HFF-Myc (cell line): ENCODE measurements at regions not wholly inside any gene's neighbourhood (a gene's known extent, or its start where the extent isn't known, plus 50 kb on each side); places are given as distances from the start of the nearest gene placed in this dataset.

Experiments used
- DNase-seq: peaks from one replicate; pipeline ENCODE4 v3.0.0-alpha.2; 2011; ENCODE audit warnings: low read depth; ENCODE audit errors: extremely low read depth
- H3K4me3 ChIP-seq: replicated peaks from 2 replicates; pipeline ENCODE4 v1.5.1; 2011; ENCODE audit warnings: low read depth, mild to moderate bottlenecking, control low read depth, low read length
- TF ChIP-seq, protein P1 (sequence below): IDR thresholded peaks from 2 replicates; pipeline ENCODE4 v1.5.1; 2012; ENCODE audit warnings: mild to moderate bottlenecking, low read depth, low read length, control low read depth; ENCODE audit errors: missing control alignments

DNA sequence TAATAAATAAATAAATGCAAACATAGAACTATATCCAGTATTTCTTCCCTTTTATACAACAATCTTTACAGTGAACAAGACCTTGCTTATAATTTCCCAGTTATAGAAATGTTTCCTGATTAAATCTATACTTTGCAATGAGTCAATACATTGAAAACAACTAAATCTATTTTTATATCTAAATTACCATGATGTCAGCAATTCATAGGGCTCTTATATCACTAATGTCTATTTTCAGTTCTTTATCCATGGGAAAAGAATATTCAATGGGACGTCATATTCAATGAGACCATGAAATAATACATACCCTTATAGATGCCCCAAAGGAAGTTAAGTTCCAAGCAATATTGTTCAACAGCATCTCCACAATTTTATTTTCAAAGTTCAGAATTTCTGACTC, 359.9 kb downstream of the CASP12 start:
- DNase-seq = no peak
- TF ChIP-seq, protein P1, sequence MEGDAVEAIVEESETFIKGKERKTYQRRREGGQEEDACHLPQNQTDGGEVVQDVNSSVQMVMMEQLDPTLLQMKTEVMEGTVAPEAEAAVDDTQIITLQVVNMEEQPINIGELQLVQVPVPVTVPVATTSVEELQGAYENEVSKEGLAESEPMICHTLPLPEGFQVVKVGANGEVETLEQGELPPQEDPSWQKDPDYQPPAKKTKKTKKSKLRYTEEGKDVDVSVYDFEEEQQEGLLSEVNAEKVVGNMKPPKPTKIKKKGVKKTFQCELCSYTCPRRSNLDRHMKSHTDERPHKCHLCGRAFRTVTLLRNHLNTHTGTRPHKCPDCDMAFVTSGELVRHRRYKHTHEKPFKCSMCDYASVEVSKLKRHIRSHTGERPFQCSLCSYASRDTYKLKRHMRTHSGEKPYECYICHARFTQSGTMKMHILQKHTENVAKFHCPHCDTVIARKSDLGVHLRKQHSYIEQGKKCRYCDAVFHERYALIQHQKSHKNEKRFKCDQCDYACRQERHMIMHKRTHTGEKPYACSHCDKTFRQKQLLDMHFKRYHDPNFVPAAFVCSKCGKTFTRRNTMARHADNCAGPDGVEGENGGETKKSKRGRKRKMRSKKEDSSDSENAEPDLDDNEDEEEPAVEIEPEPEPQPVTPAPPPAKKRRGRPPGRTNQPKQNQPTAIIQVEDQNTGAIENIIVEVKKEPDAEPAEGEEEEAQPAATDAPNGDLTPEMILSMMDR = no peak

DNA sequence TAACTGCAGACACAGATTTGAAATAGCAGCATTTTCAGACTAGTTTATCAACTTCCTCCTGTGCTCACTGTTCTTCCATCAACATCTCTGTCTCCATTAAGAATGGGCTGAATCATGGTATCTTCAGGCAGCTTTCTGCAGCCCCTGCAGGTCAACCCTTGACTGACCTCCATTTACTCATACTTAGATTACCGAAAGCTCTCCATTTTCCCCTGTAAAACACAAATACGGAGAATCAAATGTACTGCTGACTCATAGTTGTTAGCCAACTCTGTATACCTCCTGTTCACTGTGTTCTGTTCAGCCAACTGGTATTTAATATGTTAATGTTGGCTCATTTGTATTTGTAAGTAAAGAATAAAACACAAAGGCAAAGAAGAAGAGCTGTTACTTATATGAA, 364.0 kb downstream of the CASP12 start:
- TF ChIP-seq, protein P1 = no peak
- H3K4me3 ChIP-seq = no peak overlapping the region
- peak; percentile 19 for DNase-seq

More for the DNA sequence above, 359.9 kb downstream of the CASP12 start:
- no peak overlapping the region for H3K4me3 ChIP-seq

DNA sequence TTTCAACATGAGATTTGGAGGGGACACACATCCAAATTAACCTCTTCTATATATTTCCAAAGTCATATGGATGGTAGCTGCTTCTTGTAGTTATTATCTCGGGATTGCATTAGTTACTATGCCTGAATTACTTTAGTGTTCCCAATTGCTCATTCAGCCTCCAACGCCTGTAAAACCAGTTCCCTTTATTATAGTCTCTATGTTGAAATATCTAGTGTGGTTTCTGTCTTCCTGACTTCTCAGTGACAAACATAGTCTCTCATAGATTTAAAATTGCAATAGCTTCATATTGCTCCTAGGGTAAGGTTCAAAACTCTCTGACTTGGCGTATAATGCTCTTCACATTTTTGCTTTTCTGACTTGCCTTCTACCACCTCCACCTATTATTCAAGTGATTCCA, 366.4 kb downstream of the CASP12 start:
- no peak for DNase-seq
- H3K4me3 ChIP-seq = no peak overlapping the region
- TF ChIP-seq, protein P1 = no peak

DNA sequence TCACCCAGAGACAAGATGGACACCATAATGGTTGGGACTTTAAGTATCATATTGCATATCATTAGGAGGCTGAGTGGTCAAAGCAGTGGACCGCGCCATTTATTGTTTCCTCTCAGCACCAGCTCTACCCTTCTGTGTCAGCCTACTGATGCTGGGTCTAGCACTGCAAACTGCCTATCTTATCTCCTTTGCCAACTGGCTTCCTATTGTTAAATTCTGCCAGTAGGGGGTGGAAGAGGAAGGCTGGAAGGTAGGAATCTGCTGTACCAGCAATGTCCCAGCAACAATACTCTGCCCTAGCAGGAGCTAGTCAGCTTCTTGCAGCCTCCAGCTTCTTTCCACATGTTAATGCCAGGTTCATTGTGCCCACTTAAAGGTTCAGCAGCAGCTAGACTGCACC, 367.1 kb upstream of the PDGFD start:
- H3K4me3 ChIP-seq = no peak overlapping the region
- TF ChIP-seq, protein P1 = peak; percentile 14
- no peak for DNase-seq

DNA sequence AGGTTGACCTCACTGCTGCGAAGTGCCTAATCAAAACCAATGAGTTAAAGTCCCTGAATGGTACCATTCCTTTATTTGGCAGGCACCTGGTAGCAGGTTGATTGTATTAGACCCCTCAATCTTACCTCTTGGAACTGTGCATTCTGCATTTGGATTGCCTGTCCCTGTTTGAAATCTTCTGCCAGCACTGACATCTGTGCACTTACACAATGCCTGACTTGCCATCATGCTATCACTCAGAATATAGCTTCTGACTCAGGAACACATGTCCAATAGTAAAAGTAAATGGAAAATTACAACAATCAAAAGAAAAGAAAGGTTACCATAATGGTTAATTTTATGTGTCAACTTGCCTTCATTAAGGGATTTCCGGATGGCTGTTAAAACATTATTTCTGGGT, 366.0 kb upstream of the PDGFD start:
- DNase-seq = no peak
- TF ChIP-seq, protein P1 = no peak
- no peak overlapping the region for H3K4me3 ChIP-seq

DNA sequence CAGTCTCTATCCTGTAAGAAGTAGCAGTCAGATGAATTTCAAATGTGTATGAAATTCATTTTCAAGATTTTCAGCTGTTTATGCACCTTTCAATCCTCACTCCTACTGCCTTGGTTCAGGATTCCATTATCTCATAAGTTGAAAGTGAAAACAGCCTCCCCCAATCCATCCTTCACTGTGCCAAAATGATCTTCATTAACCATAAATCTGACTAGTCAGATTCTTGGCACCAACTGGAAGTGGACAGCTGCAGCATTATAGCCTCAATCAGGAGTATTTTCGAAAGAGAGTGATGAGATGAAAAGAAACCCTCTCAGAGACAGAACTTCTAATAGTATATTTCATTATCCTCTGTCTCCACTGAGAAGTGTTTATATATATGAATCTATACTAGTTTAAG, 365.3 kb upstream of the PDGFD start:
- TF ChIP-seq, protein P1 = no peak
- no peak overlapping the region for H3K4me3 ChIP-seq
- no peak for DNase-seq

DNA sequence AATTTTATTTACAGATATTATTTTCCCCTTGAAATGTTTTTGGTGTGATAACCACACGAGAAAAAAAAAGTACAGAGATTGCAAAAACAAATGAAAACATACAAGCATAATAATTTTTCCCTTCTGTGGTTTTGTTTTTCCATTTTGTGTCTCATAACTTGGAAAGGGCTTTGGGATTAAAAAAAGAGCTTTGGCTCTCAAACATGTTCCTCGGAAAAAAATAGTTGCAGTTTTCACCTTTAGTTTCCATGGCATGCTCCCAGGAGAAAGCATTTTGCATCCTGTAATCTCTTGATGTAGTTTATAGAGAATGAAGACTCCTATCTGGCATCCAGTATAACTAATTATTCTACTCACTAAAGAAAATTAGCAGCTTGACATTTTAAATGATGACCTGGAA, 362.1 kb upstream of the PDGFD start:
- no peak overlapping the region for H3K4me3 ChIP-seq
- DNase-seq = no peak
- TF ChIP-seq, protein P1 = no peak
